Activated CD4-positive, alpha-beta T cell treated with anti-CD3 and anti-CD28 coated beads, Interleukin-2, amount 50 U/mL, for 4 hours (primary cell): ENCODE measurements at regions not wholly inside any gene's neighbourhood (a gene's known extent, or its start where the extent isn't known, plus 50 kb on each side); places are given as distances from the start of the nearest gene placed in this dataset.
"Not testable (repeated sequence)": the region's sequence is repeated elsewhere in the genome, so short reads cannot be mapped to it uniquely, and the experiment has no call there.

Experiments used
- DNase-seq, 2 experiments: peaks; one replicate each; pipeline ENCODE4 v3.0.0-alpha.2; 2020

- DNase-seq, result no peak
Observed at GRCh38 chr20:20791664-20792568, 79.5 kb upstream of the RALGAPA2 start.

DNA sequence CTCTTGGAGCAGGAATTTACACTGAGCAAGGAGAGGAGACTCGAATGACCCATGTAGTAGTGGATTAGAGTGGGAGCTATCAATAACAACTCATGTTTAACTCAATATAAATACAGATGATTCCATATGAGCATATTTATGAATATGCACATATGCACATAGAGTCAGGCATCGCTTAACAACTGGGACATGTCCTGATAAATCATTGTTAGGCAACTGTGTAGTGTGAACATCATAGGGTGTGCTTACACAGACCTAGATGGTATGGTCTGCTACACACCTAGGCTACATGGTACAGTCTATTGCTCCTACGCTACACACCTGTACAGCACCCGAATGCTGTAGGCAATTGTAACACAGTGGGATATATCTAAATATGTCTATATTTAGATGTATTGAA is 75.9 kb upstream of the RALGAPA2 start:
- DNase-seq, result no peak

- no peak for DNase-seq
Observed at GRCh38 chr20:20786428-20786827, 74.0 kb upstream of the RALGAPA2 start.

DNA sequence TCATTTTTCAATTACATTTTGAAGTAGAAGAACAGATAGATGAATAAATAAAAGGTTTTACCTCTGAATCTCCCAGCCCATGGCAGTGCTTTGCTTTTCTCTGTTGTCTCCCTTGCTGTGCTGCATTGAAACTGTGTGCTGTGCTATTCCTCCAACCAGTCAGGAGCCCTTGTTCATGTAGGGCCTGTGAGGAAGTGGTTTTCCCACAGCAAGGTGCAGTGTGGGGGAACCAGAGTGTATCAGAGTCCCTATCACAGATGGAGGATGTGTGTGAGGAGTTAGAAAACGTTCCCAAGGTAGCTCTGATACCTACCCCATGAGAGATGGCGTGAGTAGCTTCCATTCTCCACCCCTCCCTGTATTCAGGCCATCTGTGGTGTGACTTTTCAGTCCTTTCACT is 72.8 kb upstream of the RALGAPA2 start:
- DNase-seq, result no peak

DNA sequence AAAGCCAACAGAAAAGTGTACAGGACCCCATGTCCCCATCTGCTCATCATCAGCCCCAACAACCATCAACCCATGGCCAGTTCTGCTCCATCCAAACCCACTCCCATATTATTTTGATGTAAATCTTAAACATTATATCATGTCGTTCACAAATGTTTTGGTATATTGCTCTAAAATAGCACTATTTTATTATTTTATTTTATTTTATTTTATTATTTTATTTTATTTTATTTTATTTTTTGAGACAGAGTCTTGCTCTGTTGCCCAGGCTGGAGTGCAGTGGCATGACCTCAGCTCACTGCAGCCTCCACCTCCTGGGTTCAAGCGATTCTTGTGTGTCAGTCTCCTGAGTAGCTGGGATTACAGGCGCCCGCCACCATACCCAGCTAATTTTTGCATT is 72.0 kb upstream of the RALGAPA2 start:
- not testable (repeated sequence) for DNase-seq

DNA sequence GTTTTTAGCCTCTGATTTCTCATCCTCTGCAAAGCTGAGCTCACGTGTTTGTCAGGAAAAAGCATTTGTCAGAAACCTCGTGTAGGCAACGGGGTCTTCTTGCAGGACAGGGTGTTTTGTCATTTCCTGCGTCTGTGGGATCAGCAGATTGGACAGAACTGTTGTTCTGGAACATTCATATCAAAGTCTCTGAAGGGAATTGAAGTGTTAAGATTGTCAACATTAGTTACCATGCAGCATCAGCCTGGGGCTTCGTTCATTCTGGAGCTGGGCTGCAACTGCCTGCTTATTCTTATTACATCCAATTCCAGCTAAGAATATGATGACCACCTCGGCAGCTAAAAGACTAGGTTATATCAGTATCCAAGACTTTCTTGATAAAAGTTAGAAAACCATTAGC is 71.0 kb upstream of the RALGAPA2 start:
- no peak for DNase-seq

- no peak for DNase-seq
Observed at GRCh38 chr20:20782755-20783154, 70.3 kb upstream of the RALGAPA2 start.

GRCh38 chr20:20782231-20782630 is 69.8 kb upstream of the RALGAPA2 start:
- DNase-seq, result no peak

- no peak for DNase-seq
Observed at GRCh38 chr20:20781029-20781428, 68.6 kb upstream of the RALGAPA2 start.

- no peak for DNase-seq
Observed at GRCh38 chr20:20780127-20780824, 67.8 kb upstream of the RALGAPA2 start.

DNA sequence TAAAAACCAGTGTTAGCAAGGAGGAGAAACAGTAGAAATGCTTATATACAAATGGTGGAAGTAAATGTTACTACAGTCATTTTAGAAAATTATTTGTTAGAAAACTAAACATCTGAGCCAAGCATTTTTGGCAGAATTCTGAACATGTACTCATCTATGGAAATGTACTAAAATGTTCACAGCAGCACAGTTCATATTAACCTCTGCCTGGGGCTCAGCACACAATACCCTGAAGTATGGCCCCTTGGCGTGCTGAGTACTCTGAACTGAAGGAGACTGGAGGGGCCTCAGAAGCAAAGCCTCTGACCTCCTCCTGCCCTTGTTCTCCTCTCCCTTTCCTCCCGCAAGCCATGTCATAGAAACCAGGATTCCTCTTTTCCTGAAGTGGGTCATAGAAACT is 66.2 kb upstream of the RALGAPA2 start:
- DNase-seq, result no peak

GRCh38 chr20:20772497-20773085 is 60.1 kb upstream of the RALGAPA2 start:
- no peak for DNase-seq

DNA sequence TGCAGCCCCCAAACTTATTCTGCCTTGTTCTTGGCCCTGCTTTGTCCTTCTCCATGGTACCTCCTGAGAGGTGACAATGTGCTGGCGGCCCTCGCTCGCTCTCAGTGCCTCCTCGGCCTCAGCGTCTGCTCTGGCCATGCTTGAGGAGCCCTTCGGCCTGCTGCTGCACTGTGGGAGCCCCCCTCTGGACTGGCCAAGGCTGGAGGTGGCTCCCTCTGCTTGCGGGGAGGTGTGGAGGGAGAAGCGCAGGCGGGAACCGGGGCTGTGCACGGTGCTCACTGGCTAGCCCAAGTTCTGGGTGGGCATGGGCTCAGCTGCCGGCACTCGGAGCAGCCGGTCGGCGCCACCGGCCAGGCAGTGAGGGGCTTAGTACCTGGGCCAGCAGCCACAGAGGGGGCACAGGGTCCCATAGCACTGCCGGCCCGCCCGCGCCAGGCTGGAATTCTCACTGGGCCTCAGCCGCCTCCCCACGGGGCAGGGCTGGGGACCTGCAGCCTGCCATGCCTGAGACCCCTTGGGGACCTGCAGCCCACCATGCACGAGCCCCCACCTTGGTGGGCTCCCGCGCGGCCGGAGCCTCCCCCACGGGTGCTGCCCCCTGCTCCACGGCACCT is 55.9 kb upstream of the RALGAPA2 start:
- no peak for DNase-seq

DNA sequence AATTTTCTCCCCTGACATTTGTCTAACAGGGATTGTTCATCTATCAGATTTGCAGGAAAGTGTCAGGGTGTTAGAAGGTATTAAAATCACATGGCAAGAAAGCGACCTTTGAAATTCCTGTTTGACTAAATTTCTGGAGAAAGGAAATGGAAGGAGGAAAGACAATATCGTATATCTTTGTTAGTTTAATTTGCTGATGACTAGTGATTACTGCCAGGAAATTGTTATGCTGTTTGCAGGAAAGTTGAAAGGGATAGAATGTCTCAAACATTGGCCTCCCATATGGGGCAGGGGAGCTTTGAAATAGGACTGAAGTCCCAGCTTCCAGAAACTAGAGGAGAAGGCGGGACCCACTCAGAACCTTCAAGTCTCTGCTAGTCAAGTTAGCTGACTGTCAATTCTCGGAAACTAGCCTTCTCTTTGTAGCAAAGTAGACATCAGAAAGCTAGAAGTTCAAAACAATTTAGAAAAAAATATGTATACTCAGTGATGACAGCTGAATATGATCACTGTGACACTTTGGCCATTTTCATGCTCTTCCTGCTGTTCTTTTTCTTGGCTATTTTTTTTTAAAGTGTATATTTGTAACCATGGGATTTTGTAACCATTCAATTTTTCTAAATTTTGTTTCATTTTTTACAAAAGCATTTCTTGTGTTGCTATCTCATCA is 53.4 kb upstream of the RALGAPA2 start:
- DNase-seq, result no peak

GRCh38 chr20:20763650-20764049 is 51.2 kb upstream of the RALGAPA2 start:
- DNase-seq, result no peak
